ENCODE measurements at regions not wholly inside any gene's neighbourhood (a gene's known extent, or its start where the extent isn't known, plus 50 kb on each side); places are given as distances from the start of the nearest gene placed in this dataset.

- H3K4me1 ChIP-seq, result no peaks in the 10 kb centered on the region
- no peaks in the 10 kb centered on the region for H3K36me3 ChIP-seq (ENCODE audit: control insufficient read depth, insufficient read depth, low read length)
- POLR2A ChIA-PET, result no interaction called here
- DNase-seq, result no peak
- no peak overlapping the region for H3K27ac Mint-ChIP-seq (ENCODE audit: unreplicated experiment)
- intact Hi-C loops (cut with micrococcal nuclease; ENCODE audit: unreplicated experiment), result no loop called here
- H3K4me3 ChIP-seq (ENCODE audit: low read depth, low read length), result no peak overlapping the region
- no peaks in the 10 kb centered on the region for H3K4me1 Mint-ChIP-seq (ENCODE audit: low read depth, unreplicated experiment)
- TF ChIP-seq CTCF (IDR thresholded peaks at IDR 0.05; ENCODE audit: insufficient read depth in 1 of 2, low read depth in 1 of 2, low read length in 1 of 2, severe bottlenecking in 1 of 2, unreplicated experiment in 1 of 2), result no peak
- no peaks in the 10 kb centered on the region for H3K9me3 Mint-ChIP-seq (ENCODE audit: unreplicated experiment)
- no peaks in the 10 kb centered on the region for H3K36me3 Mint-ChIP-seq (ENCODE audit: insufficient read depth, unreplicated experiment)
- no peak overlapping the region for H3K4me3 Mint-ChIP-seq (ENCODE audit: unreplicated experiment)
- no TSS peak for BruUV-seq (replicated peaks)
- CTCF ChIA-PET, result no interaction called here
- H3K9me3 ChIP-seq, result no peaks in the 10 kb centered on the region
- peaks cover 2% of the 10 kb centered on the region for H3K27me3 ChIP-seq (replicated peaks; ENCODE audit: control insufficient read depth, insufficient read depth, low read length)
- H3K27me3 Mint-ChIP-seq (ENCODE audit: insufficient read depth, unreplicated experiment), result peaks cover 7% of the 10 kb centered on the region
Observed at GRCh38 chr5:110262749-110263148, 463.7 kb downstream of the TMEM232 start.

- no TSS peak for BruUV-seq (replicated peaks)
- H3K4me1 ChIP-seq, result no peaks in the 10 kb centered on the region
- H3K27me3 ChIP-seq (replicated peaks; ENCODE audit: control insufficient read depth, insufficient read depth, low read length), result no peaks in the 10 kb centered on the region
- intact Hi-C loops (cut with micrococcal nuclease; ENCODE audit: unreplicated experiment), result no loop called here
- ChIA-PET CTCF (no interaction called here), POLR2A (no interaction called here)
- no peak for TF ChIP-seq CTCF (IDR thresholded peaks at IDR 0.05; ENCODE audit: insufficient read depth in 1 of 2, low read depth in 1 of 2, low read length in 1 of 2, severe bottlenecking in 1 of 2, unreplicated experiment in 1 of 2)
- no peaks in the 10 kb centered on the region for H3K36me3 ChIP-seq (ENCODE audit: control insufficient read depth, insufficient read depth, low read length)
- no peaks in the 10 kb centered on the region for H3K4me1 Mint-ChIP-seq (ENCODE audit: low read depth, unreplicated experiment)
- no peaks in the 10 kb centered on the region for H3K9me3 ChIP-seq
- no peak for DNase-seq
- H3K36me3 Mint-ChIP-seq (ENCODE audit: insufficient read depth, unreplicated experiment), result no peaks in the 10 kb centered on the region
- no peak overlapping the region for H3K4me3 ChIP-seq (ENCODE audit: low read depth, low read length)
- peaks cover 4% of the 10 kb centered on the region for H3K27me3 Mint-ChIP-seq (ENCODE audit: insufficient read depth, unreplicated experiment)
- H3K9me3 Mint-ChIP-seq (ENCODE audit: unreplicated experiment), result no peaks in the 10 kb centered on the region
- H3K27ac Mint-ChIP-seq (ENCODE audit: unreplicated experiment), result no peak overlapping the region
- H3K4me3 Mint-ChIP-seq (ENCODE audit: unreplicated experiment), result no peak overlapping the region
Observed at GRCh38 chr5:110264661-110265060, 461.8 kb downstream of the TMEM232 start.

- BruUV-seq (replicated peaks), result no TSS peak
- Mint-ChIP-seq H3K36me3 (ENCODE audit: insufficient read depth, unreplicated experiment) (no peaks in the 10 kb centered on the region), H3K4me3 (ENCODE audit: unreplicated experiment) (no peak overlapping the region), H3K27ac (ENCODE audit: unreplicated experiment) (no peak overlapping the region), H3K27me3 (ENCODE audit: insufficient read depth, unreplicated experiment) (peaks cover 4% of the 10 kb centered on the region), H3K4me1 (ENCODE audit: low read depth, unreplicated experiment) (no peaks in the 10 kb centered on the region), H3K9me3 (ENCODE audit: unreplicated experiment) (no peaks in the 10 kb centered on the region)
- CTCF ChIA-PET, result no interaction called here
- Histone ChIP-seq H3K9me3 (no peaks in the 10 kb centered on the region), H3K27me3 (replicated peaks; ENCODE audit: control insufficient read depth, insufficient read depth, low read length) (no peaks in the 10 kb centered on the region), H3K36me3 (ENCODE audit: control insufficient read depth, insufficient read depth, low read length) (no peaks in the 10 kb centered on the region), H3K4me1 (no peaks in the 10 kb centered on the region), H3K4me3 (ENCODE audit: low read depth, low read length) (no peak overlapping the region)
- POLR2A ChIA-PET, result no interaction called here
- no peak for TF ChIP-seq CTCF (IDR thresholded peaks at IDR 0.05; ENCODE audit: insufficient read depth in 1 of 2, low read depth in 1 of 2, low read length in 1 of 2, severe bottlenecking in 1 of 2, unreplicated experiment in 1 of 2)
- intact Hi-C loops (cut with micrococcal nuclease; ENCODE audit: unreplicated experiment), result no loop called here
- no peak for DNase-seq
Observed at GRCh38 chr5:110265162-110265561, 461.3 kb downstream of the TMEM232 start.
